GM12878 (cell line): ENCODE measurements at regions not wholly inside any gene's neighbourhood (a gene's known extent, or its start where the extent isn't known, plus 50 kb on each side); places are given as distances from the start of the nearest gene placed in this dataset.
"Not testable (repeated sequence)": the region's sequence is repeated elsewhere in the genome, so short reads cannot be mapped to it uniquely, and the experiment has no call there.

Experiments used
- ATAC-seq: fragments of 200-7000 bp; cut with Tn5 transposase; 3 replicates; pipeline ENCODE4 v1.9.1; 2020; ENCODE audit warnings: mild to moderate bottlenecking, moderate library complexity
- BruUV-seq: library from RNA; stranded (reverse); fragments of 400-500 nt; replicated peaks from 2 replicates; lab custom pipeline; 2021; lab: Mats Ljungman, UMichigan
- CTCF ChIA-PET: fragments of 300-600 bp; sonication (Branson Sonifier 250); formaldehyde crosslinking; extraction: SDS; loops from one replicate; lab custom pipeline; 2021; ENCODE audit warnings: inconsistent platforms; lab: Yijun Ruan, JAX
- POLR2A ChIA-PET: fragments of 350-600 bp; formaldehyde crosslinking; extraction: SDS; loops from one replicate; lab custom pipeline; 2021; ENCODE audit warnings: inconsistent platforms; lab: Charles Lee
- RAD21 ChIA-PET: fragments of 300-600 bp; sonication (Branson Sonifier 250); formaldehyde crosslinking; loops from one replicate; lab custom pipeline; 2023; ENCODE audit warnings: antibody characterized with exemption; ENCODE audit not compliant: unreplicated experiment; lab: Charles Lee
- SMC1A ChIA-PET: fragments of 300-600 bp; sonication (Branson Sonifier 250); formaldehyde crosslinking; loops from one replicate; lab custom pipeline; 2023; ENCODE audit not compliant: unreplicated experiment, uncharacterized antibody; lab: Charles Lee
- DNase-seq: peaks from one replicate; pipeline ENCODE4 v3.0.0-alpha.2; 2011; ENCODE audit warnings: low read depth, low spot score
- FAIRE-seq: peaks from 3 replicates; lab custom pipeline; 2011; peaks lifted over from hg19 to GRCh38; lab: Jason Lieb, UNC
- H2AFZ ChIP-seq: 2 replicates; pipeline ENCODE4 v1.6.0; 2011; ENCODE audit warnings: low read depth, low read length, control low read depth; ENCODE audit not compliant: control insufficient read depth
- H3K27ac ChIP-seq: 2 replicates; pipeline ENCODE4 v1.5.1; 2011; ENCODE audit warnings: control low read depth; ENCODE audit not compliant: control insufficient read depth, insufficient read depth
- H3K27me3 ChIP-seq, 2 experiments: replicated peaks in 1 of 2; 2 replicates each; pipeline versions ENCODE4 v1.6.0 to v1.6.1; 2011; ENCODE audit warnings: low read length in 1 of 2; ENCODE audit not compliant: control insufficient read depth in 2 of 2, insufficient read depth in 2 of 2
- H3K36me3 ChIP-seq, 2 experiments: 2 replicates each; pipeline ENCODE4 v1.5.1; 2011; ENCODE audit warnings: low read length in 1 of 2; ENCODE audit not compliant: control insufficient read depth in 2 of 2, insufficient read depth in 2 of 2
- H3K4me1 ChIP-seq: 2 replicates; pipeline ENCODE4 v1.6.1; 2011; ENCODE audit warnings: mild to moderate bottlenecking, low read length, moderate library complexity, mixed read lengths; ENCODE audit not compliant: control insufficient read depth, insufficient read depth
- H3K4me2 ChIP-seq: 2 replicates; pipeline ENCODE4 v1.6.0; 2011; ENCODE audit warnings: control low read depth; ENCODE audit not compliant: control insufficient read depth, insufficient read depth
- H3K4me3 ChIP-seq: fragments of 200-600 bp; sonication (generic); 2 replicates; pipeline ENCODE4 v1.5.1; 2016
- H3K79me2 ChIP-seq: 2 replicates; pipeline ENCODE4 v1.6.0; 2011; ENCODE audit warnings: low read length; ENCODE audit not compliant: control insufficient read depth, insufficient read depth
- H3K9ac ChIP-seq: 2 replicates; pipeline ENCODE4 v1.8.0; 2011; ENCODE audit warnings: low read length, control low read depth, mixed read lengths; ENCODE audit not compliant: control insufficient read depth, insufficient read depth
- H3K9me3 ChIP-seq: replicated peaks from 3 replicates; pipeline ENCODE4 v1.5.1; 2011; ENCODE audit warnings: mild to moderate bottlenecking, low read length; ENCODE audit not compliant: control insufficient read depth, insufficient read depth
- H4K20me1 ChIP-seq: 2 replicates; pipeline ENCODE4 v1.6.0; 2011; ENCODE audit not compliant: control insufficient read depth, insufficient read depth
- WGBS: methylation state at CpG from one replicate; pipeline ENCODE4 v1.1.6; 2016; ENCODE audit warnings: low lambda C conversion rate; ENCODE audit not compliant: insufficient replicate concordance, insufficient coverage; ENCODE audit errors: missing lambda C conversion rate; 5-methylcytosine and 5-hydroxymethylcytosine counted together
- in situ Hi-C: fragments of 300-500 bp; cut with MboI; formaldehyde crosslinking; loops from 9 replicates; pipeline ENCODE4 v1.14.3; 2018; ENCODE audit warnings: mixed read lengths
- intact Hi-C: fragments of 100-400 bp; cut with micrococcal nuclease; formaldehyde crosslinking; loops from one replicate; pipeline ENCODE4 v1.14.2; 2022; ENCODE audit not compliant: unreplicated experiment

DNA sequence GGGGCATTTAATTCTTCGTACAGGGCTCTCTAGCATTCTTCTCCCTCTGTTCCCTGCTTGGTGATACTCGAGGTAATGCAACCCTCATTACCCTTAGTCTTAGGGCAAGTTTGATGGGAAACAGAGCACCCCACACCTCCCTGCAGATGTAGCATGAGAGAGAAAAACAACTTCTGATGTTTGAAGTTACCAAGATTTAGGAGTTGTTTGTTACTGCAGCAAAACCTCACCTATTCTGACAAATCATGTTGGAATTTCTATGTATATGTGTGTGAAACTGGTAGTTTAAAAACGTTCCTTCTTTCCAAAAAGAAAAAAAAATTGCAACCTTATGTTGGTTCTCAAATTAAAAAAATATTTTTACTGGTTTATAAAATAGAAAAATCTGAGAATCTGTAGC, 145.3 kb upstream of the FAM90A26 start:
- BruUV-seq, CTCF ChIA-PET: not testable (repeated sequence)

DNA sequence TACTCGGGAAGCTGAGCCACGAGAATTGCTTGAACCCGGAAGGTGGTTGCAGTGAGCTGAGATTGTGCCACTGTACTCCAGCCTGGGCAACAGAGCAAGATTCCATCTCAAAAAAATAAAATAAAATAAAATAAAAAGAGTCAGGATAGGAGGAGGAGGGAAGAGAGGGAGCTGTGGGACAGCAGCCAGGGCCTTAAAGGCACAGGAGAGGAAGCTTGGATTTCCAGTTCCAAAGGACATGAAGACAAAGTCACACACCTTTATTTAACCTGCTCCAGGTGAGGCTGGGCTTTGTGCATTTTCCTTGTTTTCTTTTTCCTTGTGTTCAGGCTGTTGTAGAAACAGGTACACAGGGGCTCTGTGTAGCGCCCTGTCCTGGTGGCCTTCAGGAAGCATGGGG, 138.2 kb upstream of the HMX1 start:
- H3K4me2 ChIP-seq, H3K36me3 ChIP-seq, H3K9me3 ChIP-seq, H3K27me3 ChIP-seq, H3K4me3 ChIP-seq, H3K79me2 ChIP-seq, POLR2A ChIA-PET, in situ Hi-C loops, ATAC-seq, CTCF ChIA-PET, SMC1A ChIA-PET, H3K27ac ChIP-seq, H3K4me1 ChIP-seq, RAD21 ChIA-PET, H3K9ac ChIP-seq, FAIRE-seq, H4K20me1 ChIP-seq, H2AFZ ChIP-seq, DNase-seq, intact Hi-C loops, BruUV-seq: not testable (repeated sequence)
- 21% methylated on average over 3 of the region's 4 CpGs for WGBS

More for the DNA sequence above, 145.3 kb upstream of the FAM90A26 start:
- ATAC-seq, H3K4me2 ChIP-seq, SMC1A ChIA-PET, H3K9me3 ChIP-seq, POLR2A ChIA-PET, H3K4me3 ChIP-seq, H3K36me3 ChIP-seq, RAD21 ChIA-PET, H2AFZ ChIP-seq, intact Hi-C loops, H3K27ac ChIP-seq, in situ Hi-C loops, H3K27me3 ChIP-seq, H4K20me1 ChIP-seq, H3K9ac ChIP-seq, H3K4me1 ChIP-seq, DNase-seq, H3K79me2 ChIP-seq, FAIRE-seq: not testable (repeated sequence)
- WGBS = 3% methylated on average over 3 of the region's 3 CpGs

DNA sequence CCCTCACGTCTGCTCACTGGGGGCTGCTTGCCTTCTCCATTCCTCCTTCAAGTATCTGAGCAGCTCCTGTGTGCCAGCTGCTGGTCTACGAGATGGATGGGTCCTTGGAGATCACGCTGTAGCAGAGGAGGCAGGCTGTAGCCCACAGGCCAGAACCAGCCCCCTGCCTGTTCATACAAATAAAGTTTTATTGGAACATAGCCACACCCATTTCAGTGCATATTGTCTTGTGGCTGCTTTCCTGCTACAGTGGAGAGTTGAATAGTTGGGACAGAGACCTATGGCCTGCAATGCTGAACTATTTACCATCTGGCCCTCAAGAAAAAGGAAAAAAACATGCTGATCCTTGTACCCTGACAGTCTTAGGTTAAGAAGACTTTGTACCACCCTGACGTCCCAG, 136.8 kb upstream of the HMX1 start:
- H3K9me3 ChIP-seq, H3K4me3 ChIP-seq, H3K9ac ChIP-seq, FAIRE-seq, SMC1A ChIA-PET, H4K20me1 ChIP-seq, H2AFZ ChIP-seq, intact Hi-C loops, BruUV-seq, in situ Hi-C loops, H3K79me2 ChIP-seq, H3K27me3 ChIP-seq, ATAC-seq, CTCF ChIA-PET, H3K4me2 ChIP-seq, H3K4me1 ChIP-seq, POLR2A ChIA-PET, H3K36me3 ChIP-seq, DNase-seq, H3K27ac ChIP-seq, RAD21 ChIA-PET: not testable (repeated sequence)
- WGBS = 20% methylated on average over 3 of the region's 4 CpGs

DNA sequence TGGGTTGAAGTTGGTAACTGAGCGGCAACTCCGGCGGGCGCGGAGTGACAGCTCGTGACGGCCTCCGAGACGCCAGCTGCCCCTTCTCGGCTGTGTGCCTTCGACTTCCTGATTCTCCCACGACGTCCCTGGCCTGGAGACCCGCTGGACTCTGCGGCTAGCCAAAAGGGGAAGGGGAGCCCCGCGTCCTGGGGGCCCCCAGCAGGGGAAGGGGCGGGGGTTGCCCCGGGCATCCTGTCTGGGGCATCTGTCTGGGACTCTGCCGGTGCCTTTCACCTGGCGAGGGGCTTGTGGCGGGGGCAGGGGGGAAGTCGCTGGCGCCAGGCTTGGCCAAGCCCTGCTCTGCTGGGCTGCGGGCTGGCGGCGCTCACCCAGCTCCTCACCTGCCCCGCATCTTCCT, 129.5 kb upstream of the HMX1 start:
- POLR2A ChIA-PET, H4K20me1 ChIP-seq, H3K4me2 ChIP-seq, H3K9me3 ChIP-seq, DNase-seq, H3K27me3 ChIP-seq, intact Hi-C loops, RAD21 ChIA-PET, H3K27ac ChIP-seq, in situ Hi-C loops, H3K4me3 ChIP-seq, FAIRE-seq, H3K79me2 ChIP-seq, H2AFZ ChIP-seq, ATAC-seq, H3K36me3 ChIP-seq, H3K4me1 ChIP-seq, BruUV-seq, H3K9ac ChIP-seq, SMC1A ChIA-PET: not testable (repeated sequence)
- WGBS = 2% methylated on average over 12 of the region's 28 CpGs
- CTCF ChIA-PET = interaction anchor here (0.6 kb wide), 1 partner anchor 573 kb away, joined by 3 read pairs; no protein-coding TSS in a partner anchor
